NCI-H345 treated with DMSO at 0.1 percent for 48 hours (cell line): ENCODE measurements at regions not wholly inside any gene's neighbourhood (a gene's known extent, or its start where the extent isn't known, plus 50 kb on each side); places are given as distances from the start of the nearest gene placed in this dataset.

ENCODE experiments used
- DNase-seq: peaks from one replicate; lab custom pipeline; 2025; ENCODE audit not compliant: unreplicated experiment; lab: John Stamatoyannopoulos, UW

- no peak for DNase-seq
Observed at GRCh38 chr15:69505956-69506556, 53.4 kb downstream of the RPLP1 start.

- DNase-seq: no peak
Observed at GRCh38 chr15:69508659-69509058, 56.0 kb downstream of the RPLP1 start.

GRCh38 chr15:69509131-69509530, 56.5 kb downstream of the RPLP1 start:
- DNase-seq: no peak

- DNase-seq: no peak
Observed at GRCh38 chr15:69510556-69510955, 57.9 kb downstream of the RPLP1 start.

- DNase-seq: no peak
Observed at GRCh38 chr15:69511015-69511414, 58.4 kb downstream of the RPLP1 start.

GRCh38 chr15:69511716-69512340, 59.2 kb downstream of the RPLP1 start:
- DNase-seq: no peak

- no peak for DNase-seq
Observed at GRCh38 chr15:69513450-69513960, 60.9 kb downstream of the RPLP1 start.

GRCh38 chr15:69513986-69514385, 61.4 kb downstream of the RPLP1 start:
- DNase-seq: no peak

GRCh38 chr15:69515508-69515907, 62.9 kb downstream of the RPLP1 start:
- DNase-seq: no peak

- DNase-seq: no peak
Observed at GRCh38 chr15:69515926-69516325, 63.3 kb downstream of the RPLP1 start.

- DNase-seq: no peak
Observed at GRCh38 chr15:69517052-69517451, 64.4 kb downstream of the RPLP1 start.

GRCh38 chr15:69518806-69519205, 66.2 kb downstream of the RPLP1 start:
- no peak for DNase-seq

GRCh38 chr15:69520067-69520466, 67.4 kb downstream of the RPLP1 start:
- DNase-seq: no peak

- DNase-seq: no peak
Observed at GRCh38 chr15:69522361-69522760, 69.7 kb downstream of the RPLP1 start.

- DNase-seq: no peak
Observed at GRCh38 chr15:69523010-69524001, 70.7 kb downstream of the RPLP1 start.

- no peak for DNase-seq
Observed at GRCh38 chr15:69524296-69524695, 71.7 kb downstream of the RPLP1 start.

GRCh38 chr15:69524814-69525213, 72.2 kb downstream of the RPLP1 start:
- DNase-seq: no peak

GRCh38 chr15:69525543-69525942, 72.9 kb downstream of the RPLP1 start:
- no peak for DNase-seq

GRCh38 chr15:69526081-69527061, 73.8 kb downstream of the RPLP1 start:
- DNase-seq: no peak

- DNase-seq: no peak
Observed at GRCh38 chr15:69529141-69529540, 76.5 kb downstream of the RPLP1 start.
